Activated T-cell treated with anti-CD3 and anti-CD28 coated beads for 1 hour (primary cell): ENCODE measurements at regions not wholly inside any gene's neighbourhood (a gene's known extent, or its start where the extent isn't known, plus 50 kb on each side); places are given as distances from the start of the nearest gene placed in this dataset.
A peak's percentile ranks its signal among the peaks of the same experiment; 100 is the strongest.

ENCODE experiments used
- DNase-seq: peaks from one replicate; pipeline ENCODE4 v3.0.0-alpha.2; 2020; ENCODE audit warnings: low read depth

- no peak for DNase-seq
Measured at GRCh38 chr20:60903325-60903971, 348.6 kb upstream of the CDH4 start.

DNA sequence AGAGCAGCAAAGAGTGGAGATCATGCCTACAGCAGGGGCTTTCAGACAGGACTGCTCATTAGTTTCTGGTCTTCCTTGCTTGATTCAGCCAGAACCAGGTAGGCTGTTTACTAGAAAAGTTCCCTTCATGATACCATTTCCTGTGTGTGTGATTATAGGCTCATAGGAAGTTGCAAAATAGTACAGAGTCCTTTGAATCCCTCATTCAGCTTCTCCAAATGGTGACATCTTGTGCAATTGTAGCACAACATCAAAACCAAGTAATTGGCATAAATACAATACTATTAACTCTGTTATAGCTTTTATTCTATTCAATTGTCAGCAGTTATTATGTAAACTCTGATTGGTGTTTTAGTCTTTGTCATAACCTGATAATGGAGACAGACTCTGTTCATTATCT is 347.3 kb upstream of the CDH4 start:
- no peak for DNase-seq

- no peak for DNase-seq
Measured at GRCh38 chr20:60905919-60906318, 346.1 kb upstream of the CDH4 start.

GRCh38 chr20:60906555-60906954 is 345.5 kb upstream of the CDH4 start:
- DNase-seq, result no peak

DNA sequence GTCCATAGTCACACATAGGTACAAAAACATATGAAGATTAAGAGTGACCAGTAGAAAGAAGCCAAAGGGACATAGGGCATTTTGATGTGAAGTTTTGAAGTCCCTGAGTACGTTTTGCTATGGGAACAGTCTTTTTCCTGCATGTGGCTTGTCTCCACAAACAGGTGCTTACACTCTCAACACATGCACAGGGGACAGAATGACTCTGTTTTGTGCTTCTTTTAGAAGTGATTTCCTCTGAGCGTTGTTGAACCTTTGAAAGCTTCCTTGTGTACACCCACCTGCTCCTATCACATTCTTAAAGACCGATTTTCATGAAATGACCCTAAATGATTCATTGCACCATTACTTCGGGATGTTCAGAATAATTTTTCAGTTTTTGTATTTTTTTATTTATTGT is 338.8 kb upstream of the CDH4 start:
- no peak for DNase-seq

GRCh38 chr20:60921022-60921622 is 330.9 kb upstream of the CDH4 start:
- peak; percentile 4 for DNase-seq

DNA sequence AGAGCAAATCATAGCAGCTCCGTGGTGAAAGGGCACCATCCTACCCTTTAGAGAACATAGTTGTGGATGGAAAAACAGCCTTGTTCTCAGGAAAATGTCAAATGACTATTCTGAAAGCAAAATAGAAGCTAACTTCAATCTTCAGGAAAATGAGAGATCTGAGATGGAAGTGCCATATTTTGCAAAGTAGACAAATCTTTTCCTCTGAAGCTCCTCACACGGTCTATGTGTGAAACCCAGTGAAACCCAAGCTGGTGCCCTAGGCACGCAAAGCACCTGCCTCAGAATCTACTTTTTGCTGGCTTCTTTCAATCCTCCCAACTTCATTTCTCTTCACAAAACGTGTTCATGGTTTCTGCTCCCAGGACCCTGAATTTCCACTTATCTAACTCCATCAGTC is 325.2 kb upstream of the CDH4 start:
- no peak for DNase-seq

DNA sequence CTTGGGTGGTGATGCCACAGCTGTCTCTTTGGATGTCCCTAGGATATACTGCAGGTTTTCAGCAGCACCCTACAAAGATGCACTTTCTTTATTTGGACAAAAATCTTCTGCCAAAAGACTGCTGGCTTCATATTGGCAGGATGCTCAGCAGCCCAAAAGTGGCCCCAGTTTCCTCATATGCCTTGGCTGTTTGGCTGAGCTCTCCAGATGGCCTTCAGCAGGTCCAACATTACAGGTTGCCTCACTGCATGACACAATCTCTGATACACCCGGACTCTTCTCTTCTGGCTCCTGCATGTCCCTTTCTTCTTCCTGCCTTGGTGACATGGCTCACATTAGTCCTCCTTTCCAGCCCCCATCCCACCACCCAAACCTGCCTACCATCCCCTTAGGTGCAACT is 323.7 kb upstream of the CDH4 start:
- no peak for DNase-seq

GRCh38 chr20:60930023-60930790 is 321.9 kb upstream of the CDH4 start:
- no peak for DNase-seq

DNA sequence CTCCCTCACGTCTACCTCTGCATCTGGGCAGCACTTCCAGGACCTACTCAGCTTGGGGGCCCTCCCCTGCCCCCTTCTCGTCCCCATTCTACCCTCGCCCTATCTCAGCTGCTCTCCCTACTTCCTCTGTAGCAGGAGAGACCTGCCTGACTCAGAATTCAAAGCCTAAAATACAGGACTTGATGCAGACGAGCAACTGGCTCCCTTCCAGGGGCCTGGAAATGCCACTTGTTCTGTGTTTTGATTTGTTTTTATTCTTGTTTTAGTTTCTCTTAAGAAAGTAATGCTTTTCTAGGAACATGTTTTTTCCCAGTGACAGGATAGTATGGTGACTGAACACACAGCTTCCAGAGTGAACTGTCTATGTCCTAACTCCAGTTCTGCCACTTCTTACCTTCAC is 320.4 kb upstream of the CDH4 start:
- no peak for DNase-seq

GRCh38 chr20:60934724-60935123 is 317.3 kb upstream of the CDH4 start:
- DNase-seq, result no peak

DNA sequence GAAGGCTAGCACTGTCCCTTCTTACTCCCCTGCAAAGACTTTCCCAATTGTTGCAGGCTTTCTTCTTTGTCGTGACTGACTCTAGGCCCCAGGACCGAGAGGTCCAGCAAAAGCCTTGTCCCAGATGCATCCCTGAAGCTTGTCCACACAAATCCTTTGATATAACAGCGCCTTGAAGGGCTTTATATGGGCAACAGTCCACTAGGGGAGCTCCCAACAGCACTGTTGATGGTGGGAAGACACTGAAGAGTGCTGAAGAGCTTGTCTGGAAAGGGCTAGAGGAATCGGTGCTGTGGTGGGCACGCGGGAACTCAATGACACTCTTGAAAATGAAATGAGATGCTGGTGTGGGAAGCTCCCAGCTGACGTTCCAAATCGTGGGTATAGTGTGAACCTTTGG is 316.1 kb upstream of the CDH4 start:
- no peak for DNase-seq

DNA sequence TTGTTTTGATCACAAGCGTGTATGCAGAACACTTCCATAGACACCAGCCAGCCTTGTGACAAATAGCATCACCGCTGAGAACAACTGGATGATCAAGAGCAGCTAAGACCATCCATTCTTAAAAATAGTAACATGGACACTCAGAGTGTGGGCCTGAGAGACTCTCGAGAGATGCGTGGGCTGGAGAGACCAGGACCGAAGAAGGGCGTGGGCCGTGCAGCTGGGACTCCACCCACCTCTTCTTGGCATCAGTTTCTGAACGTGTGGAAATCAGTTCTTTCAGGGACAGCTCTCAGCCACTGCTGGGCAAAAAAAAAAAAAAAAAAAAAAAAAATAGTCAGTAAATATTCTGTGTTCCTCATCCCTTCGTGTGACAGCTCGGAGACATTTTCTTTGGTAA is 314.5 kb upstream of the CDH4 start:
- DNase-seq, result no peak

GRCh38 chr20:60941379-60941778 is 310.7 kb upstream of the CDH4 start:
- no peak for DNase-seq

DNA sequence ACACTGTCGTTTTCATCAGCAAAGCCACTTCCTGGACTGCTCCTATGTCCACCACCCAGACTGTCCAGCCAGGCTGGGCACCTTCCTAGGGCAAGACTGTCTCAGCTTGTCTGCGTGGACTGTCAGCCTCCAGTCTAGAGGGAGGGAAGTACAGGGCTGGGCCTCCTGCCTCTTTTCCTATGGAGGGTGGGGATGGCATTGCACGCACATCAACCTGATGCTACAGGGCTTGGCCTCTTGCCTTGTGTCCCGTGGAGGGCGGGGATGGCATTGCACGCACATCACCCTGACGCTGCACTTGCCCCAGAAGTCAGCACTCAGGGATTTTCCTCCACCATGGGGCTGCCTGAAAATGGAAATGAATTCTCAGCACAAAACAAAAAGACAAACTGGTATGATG is 304.2 kb upstream of the CDH4 start:
- DNase-seq, result no peak

DNA sequence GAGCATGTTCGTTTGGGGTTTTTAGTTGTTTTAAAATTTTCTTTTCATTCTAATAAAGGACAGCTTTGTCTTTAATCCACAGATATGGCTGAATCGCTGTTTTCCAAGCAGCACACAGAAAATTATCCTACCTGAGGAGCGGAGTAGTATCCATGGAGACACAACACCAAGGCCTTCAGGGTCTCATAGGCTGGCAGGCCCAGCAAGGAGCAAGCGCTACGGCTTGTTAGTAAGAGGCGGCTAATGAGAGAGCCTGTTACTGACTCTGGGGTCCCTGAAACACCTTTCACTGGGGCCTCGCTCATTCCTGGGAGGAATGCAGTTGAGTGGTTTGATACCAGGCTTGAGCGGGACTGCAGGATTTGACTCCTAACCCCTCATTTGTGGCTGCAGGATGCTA is 303.8 kb upstream of the CDH4 start:
- no peak for DNase-seq

- no peak for DNase-seq
Measured at GRCh38 chr20:60950561-60950960, 301.5 kb upstream of the CDH4 start.

- DNase-seq, result no peak
Measured at GRCh38 chr20:60950974-60951373, 301.1 kb upstream of the CDH4 start.

DNA sequence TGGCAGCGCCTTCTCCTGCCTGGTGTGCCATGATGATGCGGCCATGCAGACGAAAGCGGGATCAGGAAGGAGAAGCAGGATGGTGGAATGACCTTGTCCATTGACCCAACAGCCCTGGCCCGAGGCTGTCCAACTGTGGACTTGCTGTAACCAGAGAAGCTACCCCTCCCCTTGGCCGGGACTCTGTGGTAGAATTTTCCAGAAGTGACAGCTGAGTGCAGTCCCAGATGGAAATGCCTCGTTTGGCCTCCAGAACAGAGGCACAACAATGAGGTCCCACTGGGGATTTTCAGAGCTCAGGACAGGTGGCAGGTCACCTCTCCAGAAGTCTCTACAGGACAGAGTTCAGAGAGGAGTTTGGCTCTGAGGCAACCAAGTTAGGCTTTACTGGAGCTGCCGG is 299.2 kb upstream of the CDH4 start:
- DNase-seq, result no peak

DNA sequence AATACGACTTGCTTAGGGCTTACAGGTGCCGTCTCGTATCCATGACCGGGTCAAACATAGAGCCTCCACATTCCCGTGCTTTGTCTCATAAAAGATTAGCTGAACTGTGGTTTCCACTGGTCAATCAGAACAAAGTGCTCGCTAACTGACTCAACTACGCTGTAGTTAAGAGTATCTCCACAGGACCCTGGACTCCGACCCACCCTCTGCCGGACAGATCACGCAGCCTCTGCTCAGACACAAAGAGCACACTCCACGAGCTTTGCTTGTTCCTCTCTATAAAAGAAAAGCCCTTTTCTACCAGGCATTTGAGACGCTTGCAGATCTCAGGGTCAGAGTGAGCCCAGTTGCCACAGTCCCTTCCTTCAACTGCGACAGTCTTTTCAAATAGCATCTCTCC is 298.7 kb upstream of the CDH4 start:
- no peak for DNase-seq

- no peak for DNase-seq
Measured at GRCh38 chr20:60955706-60956105, 296.4 kb upstream of the CDH4 start.

DNA sequence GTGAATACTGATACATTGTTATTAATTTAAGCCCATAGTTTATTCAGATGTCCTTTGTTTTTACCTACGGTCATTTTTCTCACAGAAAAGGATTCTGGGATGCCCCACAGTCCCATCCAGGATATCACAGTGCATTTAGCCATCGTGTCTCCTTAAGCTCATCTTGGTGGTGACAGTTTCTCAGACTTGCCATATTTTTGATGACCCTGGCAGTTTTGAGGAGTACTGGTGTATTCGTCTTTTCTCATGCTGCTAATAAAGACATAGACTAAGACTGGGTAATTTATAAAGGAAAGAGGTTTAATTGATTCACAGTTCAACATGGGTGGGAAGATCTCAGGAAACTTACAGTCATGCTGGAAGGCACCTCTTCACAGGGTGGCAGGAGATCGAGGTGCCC is 295.9 kb upstream of the CDH4 start:
- no peak for DNase-seq

- no peak for DNase-seq
Measured at GRCh38 chr20:60957621-60958020, 294.4 kb upstream of the CDH4 start.

DNA sequence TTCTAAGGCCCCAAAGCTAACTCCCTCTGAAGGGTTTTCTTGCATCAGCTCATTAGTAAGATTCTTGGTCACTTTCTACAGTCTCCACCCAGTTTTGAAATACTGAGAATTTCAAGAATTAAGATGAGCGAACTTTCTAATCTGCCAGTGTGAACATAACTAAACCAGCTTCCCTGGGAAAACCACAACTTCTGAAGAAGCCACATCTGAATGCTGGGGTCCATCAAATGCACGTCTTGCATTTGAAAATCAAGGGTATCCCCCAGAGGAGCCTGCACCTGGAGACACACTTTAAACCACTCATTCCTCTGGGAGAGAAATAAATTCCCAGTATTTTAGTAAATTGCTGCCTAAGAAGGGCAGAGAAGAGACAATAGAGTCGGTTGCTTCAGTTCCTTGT is 292.1 kb upstream of the CDH4 start:
- no peak for DNase-seq
